ENCODE measurements at regions not wholly inside any gene's neighbourhood (a gene's known extent, or its start where the extent isn't known, plus 50 kb on each side); places are given as distances from the start of the nearest gene placed in this dataset.

DNA sequence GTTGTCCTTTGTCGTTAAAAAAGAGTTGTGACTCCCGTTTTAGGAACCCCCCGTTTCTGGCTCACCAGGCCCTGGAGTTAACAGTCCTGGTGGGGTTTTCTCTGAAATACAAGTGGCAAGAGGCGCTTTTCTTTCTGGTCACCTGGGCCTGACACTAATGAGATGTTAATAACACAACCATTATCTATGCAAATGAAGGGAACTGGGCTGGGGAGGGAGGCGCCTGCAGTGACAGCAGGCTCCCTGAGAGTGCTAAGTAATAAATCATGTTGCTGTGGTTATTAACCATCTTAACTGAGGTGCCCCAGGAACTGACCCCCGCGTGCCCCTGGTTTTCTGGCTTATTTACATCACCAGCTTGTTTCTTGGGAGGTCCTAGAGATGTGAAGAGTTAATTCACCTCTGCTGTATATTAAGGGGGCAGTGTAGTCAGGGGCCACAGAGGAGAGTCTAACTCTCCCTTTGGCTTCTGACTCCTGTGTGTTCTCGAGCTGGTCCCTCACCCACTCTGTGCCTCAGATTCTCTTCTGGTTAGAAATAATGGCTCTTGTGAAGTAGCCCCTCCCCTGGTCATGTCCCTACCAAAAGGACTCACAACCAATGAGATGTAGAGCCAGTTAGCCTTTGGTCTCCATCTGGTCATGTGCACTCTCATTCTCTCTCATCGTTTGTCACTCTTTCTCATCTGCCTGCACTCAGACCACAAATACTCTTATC lies 276.6 kb upstream of the CADM1 start:
- no peak overlapping the region for H3K4me3 ChIP-seq (ENCODE audit: low read depth, low read length)
- H3K36me3 ChIP-seq (ENCODE audit: insufficient read depth), result no peaks in the 10 kb centered on the region
- H3K4me1 ChIP-seq (ENCODE audit: insufficient read depth), result no peaks in the 10 kb centered on the region
- H3K27ac ChIP-seq (ENCODE audit: low read depth), result no peak overlapping the region
- WGBS, result 81% methylated on average over 9 of the region's 9 CpGs
- no peak for DNase-seq (ENCODE audit: extremely low spot score)

DNA sequence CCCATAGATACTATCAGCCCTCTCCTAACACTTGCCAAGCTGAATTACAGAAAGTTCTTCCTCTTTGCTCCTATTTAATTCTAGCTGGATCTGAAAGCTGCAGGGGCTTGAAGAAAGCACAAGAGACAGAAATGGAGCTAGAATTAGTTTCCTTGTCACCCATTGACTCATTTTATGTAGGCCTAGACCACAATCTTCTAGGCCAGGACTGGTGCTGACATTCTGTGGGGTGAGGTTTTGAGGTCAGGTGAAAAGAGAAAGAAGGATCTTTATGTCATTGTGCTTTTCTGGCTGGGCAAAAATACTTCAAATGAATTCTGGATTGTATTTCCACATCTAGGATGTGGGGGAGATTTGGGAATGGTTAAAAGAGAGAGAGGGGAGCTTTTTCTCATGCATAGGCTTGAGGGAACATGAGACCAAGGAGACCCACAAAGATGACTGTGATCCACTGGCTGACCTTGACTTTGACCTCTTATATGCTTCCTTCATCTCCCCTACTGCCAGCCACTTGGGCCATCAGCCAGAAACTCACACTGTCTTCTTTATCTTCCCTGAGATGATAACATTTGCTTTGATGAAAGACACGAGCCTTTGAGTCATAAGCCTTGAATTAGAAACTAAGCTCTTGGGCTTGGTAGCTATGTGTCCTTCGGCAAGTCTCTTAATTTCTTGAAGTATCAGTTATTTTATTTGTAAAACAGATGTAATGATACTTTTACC lies 274.9 kb upstream of the CADM1 start:
- Histone ChIP-seq H3K4me3 (ENCODE audit: low read depth, low read length) (no peak overlapping the region), H3K27ac (ENCODE audit: low read depth) (no peak overlapping the region), H3K36me3 (ENCODE audit: insufficient read depth) (no peaks in the 10 kb centered on the region), H3K4me1 (ENCODE audit: insufficient read depth) (no peaks in the 10 kb centered on the region)
- 43% methylated on average over 2 of the region's 2 CpGs for WGBS
- no peak for DNase-seq (ENCODE audit: extremely low spot score)

DNA sequence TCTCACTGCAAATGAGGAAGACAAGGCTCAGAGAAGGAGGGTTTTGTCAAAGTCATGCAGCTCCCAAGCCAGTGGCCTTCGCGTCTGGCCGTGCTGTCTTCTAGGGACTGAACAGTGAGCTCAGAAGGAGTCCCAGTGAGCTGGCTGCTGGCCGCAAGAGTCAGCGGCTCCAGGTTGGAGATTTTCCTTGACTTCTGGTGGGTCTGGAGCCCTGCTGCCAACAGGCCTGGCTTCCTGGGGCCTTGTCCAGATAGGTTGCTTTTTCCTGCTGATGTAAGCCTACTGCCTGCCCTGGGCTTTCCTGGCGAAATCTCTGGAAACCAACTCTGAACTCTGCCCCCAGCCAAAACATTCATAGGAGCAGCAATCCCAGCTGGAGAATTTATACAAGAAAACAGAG lies 272.7 kb upstream of the CADM1 start:
- H3K4me1 ChIP-seq (ENCODE audit: insufficient read depth), result no peaks in the 10 kb centered on the region
- H3K4me3 ChIP-seq (ENCODE audit: low read depth, low read length), result no peak overlapping the region
- no peaks in the 10 kb centered on the region for H3K36me3 ChIP-seq (ENCODE audit: insufficient read depth)
- no peak overlapping the region for H3K27ac ChIP-seq (ENCODE audit: low read depth)
- no peak for DNase-seq (ENCODE audit: extremely low spot score)
- WGBS, result 66% methylated on average over 6 of the region's 6 CpGs

DNA sequence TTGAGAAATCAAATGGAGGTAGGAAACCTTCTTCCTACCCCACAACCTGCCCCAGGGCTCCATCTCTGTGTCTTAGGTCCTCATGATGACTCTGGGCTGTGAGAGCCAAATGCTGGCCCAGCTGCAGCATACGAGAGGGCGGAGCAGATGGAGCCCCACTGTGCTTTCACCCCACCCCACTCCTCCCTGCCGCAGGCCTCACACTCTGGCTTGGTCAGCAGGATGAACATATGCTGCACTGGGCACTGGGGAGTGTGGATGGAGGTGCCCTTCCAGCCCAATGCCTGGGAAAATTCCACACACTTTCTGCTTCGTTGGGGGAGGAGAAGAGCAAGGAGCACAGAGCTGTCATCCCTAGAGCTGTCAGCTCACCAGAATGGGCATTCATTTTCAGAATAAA lies 271.6 kb upstream of the CADM1 start:
- H3K4me1 ChIP-seq (ENCODE audit: insufficient read depth), result no peaks in the 10 kb centered on the region
- H3K27ac ChIP-seq (ENCODE audit: low read depth), result no peak overlapping the region
- 77% methylated on average over 4 of the region's 4 CpGs for WGBS
- DNase-seq (ENCODE audit: extremely low spot score), result no peak
- H3K36me3 ChIP-seq (ENCODE audit: insufficient read depth), result no peaks in the 10 kb centered on the region
- H3K4me3 ChIP-seq (ENCODE audit: low read depth, low read length), result no peak overlapping the region

DNA sequence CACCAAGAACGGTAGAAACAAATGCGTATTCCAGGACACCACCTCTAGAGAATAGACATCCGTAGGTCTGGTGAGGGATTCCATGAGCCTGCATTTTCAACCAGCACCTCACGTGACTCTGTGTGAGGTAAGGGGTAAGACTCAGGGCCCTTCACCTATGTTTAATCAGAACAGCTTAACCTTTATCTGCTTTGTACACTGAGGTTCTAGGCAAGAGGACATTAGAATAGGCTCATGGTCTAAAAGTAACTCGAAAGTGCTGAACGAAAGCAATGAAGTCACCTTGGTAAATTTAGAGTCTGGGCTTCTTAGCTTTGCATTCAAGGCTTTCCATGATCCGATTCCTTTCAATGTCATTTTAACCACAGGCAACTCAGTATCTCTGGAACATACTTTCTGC lies 270.5 kb upstream of the CADM1 start:
- no peak overlapping the region for H3K4me3 ChIP-seq (ENCODE audit: low read depth, low read length)
- H3K4me1 ChIP-seq (ENCODE audit: insufficient read depth), result no peaks in the 10 kb centered on the region
- no peaks in the 10 kb centered on the region for H3K36me3 ChIP-seq (ENCODE audit: insufficient read depth)
- no peak overlapping the region for H3K27ac ChIP-seq (ENCODE audit: low read depth)
- WGBS, result 86% methylated on average over 7 of the region's 7 CpGs
- DNase-seq (ENCODE audit: extremely low spot score), result no peak

DNA sequence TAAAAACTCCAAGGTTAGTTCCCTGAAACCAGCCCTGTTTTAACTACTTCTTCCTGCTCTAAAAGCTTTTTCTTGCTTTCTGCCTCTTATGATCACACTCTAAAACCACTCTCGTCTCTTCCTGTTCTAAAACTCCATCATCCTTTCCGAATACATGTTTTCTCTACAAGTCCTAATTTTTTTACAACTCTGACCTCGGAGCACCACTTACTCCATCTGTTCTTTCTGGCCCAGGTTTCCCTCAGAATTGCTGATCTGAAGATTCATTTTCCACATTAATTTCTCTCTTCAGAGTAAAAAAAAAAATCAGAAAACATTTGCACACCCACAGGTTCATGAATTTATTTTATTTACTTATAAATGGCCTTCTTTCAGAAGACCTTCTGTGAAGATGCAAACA lies 265.7 kb upstream of the CADM1 start:
- H3K27ac ChIP-seq (ENCODE audit: low read depth), result no peak overlapping the region
- H3K36me3 ChIP-seq (ENCODE audit: insufficient read depth), result no peaks in the 10 kb centered on the region
- H3K4me3 ChIP-seq (ENCODE audit: low read depth, low read length), result no peak overlapping the region
- no peak for DNase-seq (ENCODE audit: extremely low spot score)
- WGBS, result 65% methylated on average over 3 of the region's 3 CpGs
- no peaks in the 10 kb centered on the region for H3K4me1 ChIP-seq (ENCODE audit: insufficient read depth)

DNA sequence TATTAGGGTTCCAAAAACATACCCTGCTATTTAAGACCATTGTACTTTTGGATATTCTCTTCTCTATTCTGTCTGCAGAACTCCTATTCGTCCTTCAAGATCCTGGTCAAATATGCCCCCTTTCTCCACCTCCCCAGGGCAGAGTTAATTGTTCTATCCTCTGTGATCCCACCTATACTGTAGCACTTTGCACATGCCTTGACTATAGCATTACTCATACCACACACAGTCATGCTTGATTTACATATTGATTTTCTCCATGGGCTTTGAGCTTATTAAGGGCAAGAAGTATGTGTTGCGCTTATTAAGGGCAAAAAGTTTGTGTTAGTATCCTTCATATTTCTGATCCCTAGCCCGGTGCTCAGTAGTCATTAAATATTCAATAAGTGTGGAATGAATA lies 263.7 kb upstream of the CADM1 start:
- 92% methylated on average over 3 of the region's 3 CpGs for WGBS
- no peak overlapping the region for H3K4me3 ChIP-seq (ENCODE audit: low read depth, low read length)
- H3K4me1 ChIP-seq (ENCODE audit: insufficient read depth), result no peaks in the 10 kb centered on the region
- H3K27ac ChIP-seq (ENCODE audit: low read depth), result no peak overlapping the region
- H3K36me3 ChIP-seq (ENCODE audit: insufficient read depth), result no peaks in the 10 kb centered on the region
- DNase-seq (ENCODE audit: extremely low spot score), result no peak

DNA sequence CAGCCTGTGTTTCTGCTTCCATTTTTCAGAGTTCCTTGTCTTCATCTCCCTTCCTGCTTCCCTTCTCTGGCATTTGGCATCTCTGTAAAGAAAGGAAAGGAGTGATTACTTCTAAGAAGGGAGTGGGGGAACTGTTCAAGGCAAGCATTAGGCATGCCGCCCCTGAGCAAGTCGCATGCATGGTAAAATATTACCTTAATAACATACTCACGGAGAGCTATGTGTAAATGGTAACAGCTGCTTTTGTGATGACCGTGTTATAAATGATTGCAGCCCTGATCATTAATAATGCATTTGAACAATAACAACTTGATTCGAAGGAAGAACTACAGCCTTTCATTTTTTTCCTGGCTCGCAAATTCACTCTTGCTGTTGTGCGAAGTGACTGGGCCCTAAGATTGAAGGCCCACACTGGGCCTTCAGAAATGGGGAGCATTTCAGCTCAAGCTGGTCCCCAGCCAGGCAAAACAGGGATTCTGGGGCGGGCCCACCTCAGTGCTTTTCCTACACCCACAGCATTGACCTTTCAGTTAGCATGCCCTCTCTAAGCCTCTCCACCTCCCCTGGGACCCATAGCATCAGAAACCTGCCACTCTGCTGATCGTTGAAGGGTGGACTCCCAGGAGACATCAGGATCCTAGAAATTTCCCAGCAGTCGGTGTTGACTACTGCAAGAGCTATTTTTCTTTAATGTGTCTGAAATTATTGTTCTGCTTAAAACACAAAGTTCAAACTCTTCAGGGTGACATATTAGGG lies 263.0 kb upstream of the CADM1 start:
- Histone ChIP-seq H3K4me1 (ENCODE audit: insufficient read depth) (no peaks in the 10 kb centered on the region), H3K27ac (ENCODE audit: low read depth) (no peak overlapping the region), H3K4me3 (ENCODE audit: low read depth, low read length) (no peak overlapping the region), H3K36me3 (ENCODE audit: insufficient read depth) (no peaks in the 10 kb centered on the region)
- WGBS, result 86% methylated on average over 10 of the region's 10 CpGs
- no peak for DNase-seq (ENCODE audit: extremely low spot score)

DNA sequence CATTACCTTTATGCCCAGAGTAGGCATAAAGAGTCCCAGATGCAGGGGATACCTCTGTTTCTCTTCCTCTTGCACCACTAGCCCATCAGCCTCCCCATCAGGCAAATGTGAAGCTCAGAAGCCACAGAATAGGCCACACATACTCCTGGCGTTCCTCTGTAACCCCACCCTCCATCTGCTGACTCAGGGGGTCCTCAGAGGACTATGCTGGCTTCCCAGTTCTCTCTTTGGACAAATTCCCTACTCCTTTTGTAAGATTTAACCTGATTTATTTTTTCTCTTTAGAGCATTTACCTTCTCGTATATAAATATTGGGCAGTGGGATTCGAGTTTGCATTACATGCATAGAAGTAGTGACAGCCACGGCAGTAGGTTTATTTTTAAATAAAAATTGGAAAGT lies 262.3 kb upstream of the CADM1 start:
- no peak overlapping the region for H3K4me3 ChIP-seq (ENCODE audit: low read depth, low read length)
- no peak for DNase-seq (ENCODE audit: extremely low spot score)
- no peaks in the 10 kb centered on the region for H3K4me1 ChIP-seq (ENCODE audit: insufficient read depth)
- no peaks in the 10 kb centered on the region for H3K36me3 ChIP-seq (ENCODE audit: insufficient read depth)
- 82% methylated on average over 4 of the region's 4 CpGs for WGBS
- no peak overlapping the region for H3K27ac ChIP-seq (ENCODE audit: low read depth)

DNA sequence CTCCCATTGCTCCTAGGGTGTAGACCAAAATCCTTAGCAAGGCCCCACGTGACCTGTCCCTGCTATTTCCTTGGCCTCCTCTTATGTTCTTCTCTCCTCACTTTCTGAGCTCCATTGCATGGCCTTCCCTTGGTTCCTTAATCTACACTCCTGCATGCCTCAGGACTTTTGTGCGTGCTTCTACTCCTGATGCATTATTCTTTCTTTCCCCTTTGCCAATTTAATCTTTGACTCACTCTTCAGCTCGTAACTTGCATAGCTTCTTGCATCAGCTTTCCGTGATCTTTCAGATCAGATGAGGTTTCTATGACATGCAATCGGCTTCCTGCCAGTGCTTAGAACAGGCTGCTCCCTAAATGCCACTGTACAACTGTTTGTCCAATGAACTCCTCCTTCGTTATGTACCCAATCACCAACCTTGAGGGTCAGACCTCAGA lies 261.6 kb upstream of the CADM1 start:
- no peak overlapping the region for H3K27ac ChIP-seq (ENCODE audit: low read depth)
- H3K4me3 ChIP-seq (ENCODE audit: low read depth, low read length), result no peak overlapping the region
- no peaks in the 10 kb centered on the region for H3K36me3 ChIP-seq (ENCODE audit: insufficient read depth)
- WGBS, result 81% methylated on average over 6 of the region's 6 CpGs
- H3K4me1 ChIP-seq (ENCODE audit: insufficient read depth), result no peaks in the 10 kb centered on the region
- DNase-seq (ENCODE audit: extremely low spot score), result no peak

DNA sequence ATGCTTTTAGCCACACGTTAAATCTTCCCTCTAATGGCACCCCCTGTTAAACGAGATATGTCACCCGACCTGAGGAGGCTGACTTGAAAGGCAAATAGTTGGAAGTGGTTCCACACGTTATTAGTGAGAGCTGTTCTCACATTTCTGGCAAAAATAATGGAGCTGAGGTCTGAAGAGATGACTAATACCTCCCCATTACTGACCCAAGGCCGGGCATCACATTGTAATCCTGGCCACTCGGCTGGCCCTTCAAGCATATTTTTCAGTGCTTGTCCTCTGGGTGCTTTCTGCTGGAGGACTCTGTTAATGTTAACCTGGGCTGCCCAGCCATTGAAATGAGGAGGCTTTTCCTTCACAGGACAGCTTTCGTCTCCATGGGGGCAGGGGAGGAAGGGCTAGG lies 260.0 kb upstream of the CADM1 start:
- Histone ChIP-seq H3K4me3 (ENCODE audit: low read depth, low read length) (no peak overlapping the region), H3K27ac (ENCODE audit: low read depth) (no peak overlapping the region), H3K36me3 (ENCODE audit: insufficient read depth) (no peaks in the 10 kb centered on the region), H3K4me1 (ENCODE audit: insufficient read depth) (no peaks in the 10 kb centered on the region)
- DNase-seq (ENCODE audit: extremely low spot score), result no peak
- WGBS, result 75% methylated on average over 7 of the region's 7 CpGs

DNA sequence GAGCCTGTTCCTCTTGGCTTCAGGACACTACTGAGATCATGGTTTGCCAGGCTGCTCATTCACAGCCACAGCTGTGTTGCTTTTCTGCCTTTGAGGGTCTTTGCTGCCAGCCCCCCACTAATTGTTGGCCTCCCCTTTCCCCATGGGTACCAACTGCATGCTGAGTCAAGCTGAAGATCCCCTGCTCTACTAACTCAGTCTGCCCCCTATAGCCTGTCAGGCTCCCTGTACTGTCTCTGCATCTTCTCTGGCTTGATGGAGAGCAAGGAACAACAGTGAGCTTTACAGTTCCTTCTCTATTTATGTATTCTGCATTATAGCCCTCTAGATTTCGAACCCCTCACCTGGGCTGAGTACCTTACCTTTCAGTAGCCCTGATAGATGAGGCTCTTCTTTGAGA lies 257.6 kb upstream of the CADM1 start:
- Histone ChIP-seq H3K27ac (ENCODE audit: low read depth) (no peak overlapping the region), H3K4me1 (ENCODE audit: insufficient read depth) (no peaks in the 10 kb centered on the region), H3K36me3 (ENCODE audit: insufficient read depth) (no peaks in the 10 kb centered on the region), H3K4me3 (ENCODE audit: low read depth, low read length) (no peak overlapping the region)
- WGBS, result 95% methylated on average over 1 of the region's 1 CpG
- DNase-seq (ENCODE audit: extremely low spot score), result no peak

DNA sequence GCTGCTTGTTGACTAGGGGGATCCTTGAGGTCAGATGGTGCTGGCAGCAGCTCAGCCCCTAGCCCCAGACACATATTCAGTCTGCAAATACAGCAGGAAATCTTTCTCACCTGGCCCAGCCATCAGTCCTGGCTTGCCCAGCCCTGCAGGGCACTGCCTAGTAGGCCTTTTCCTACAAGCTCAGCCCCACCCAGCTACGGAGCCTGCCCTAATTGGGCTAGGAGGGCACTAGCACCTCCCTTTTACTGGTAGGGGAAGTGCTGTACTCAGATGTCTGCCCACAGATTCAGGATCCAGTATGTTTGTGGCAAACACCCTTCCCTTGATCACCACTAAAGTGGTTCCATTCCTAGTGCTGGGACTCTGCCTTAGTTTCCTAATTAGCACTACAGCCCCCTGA lies 257.1 kb upstream of the CADM1 start:
- no peak for DNase-seq (ENCODE audit: extremely low spot score)
- no peaks in the 10 kb centered on the region for H3K4me1 ChIP-seq (ENCODE audit: insufficient read depth)
- H3K4me3 ChIP-seq (ENCODE audit: low read depth, low read length), result no peak overlapping the region
- H3K36me3 ChIP-seq (ENCODE audit: insufficient read depth), result no peaks in the 10 kb centered on the region
- 79% methylated on average over 1 of the region's 1 CpG for WGBS
- H3K27ac ChIP-seq (ENCODE audit: low read depth), result no peak overlapping the region
